Left ventricle myocardium superior (tissue), 1 donor: ENCODE measurements at regions not wholly inside any gene's neighbourhood (a gene's known extent, or its start where the extent isn't known, plus 50 kb on each side); places are given as distances from the start of the nearest gene placed in this dataset.
"Not testable (repeated sequence)": the region's sequence is repeated elsewhere in the genome, so short reads cannot be mapped to it uniquely, and the experiment has no call there.

Experiments used
- ATAC-seq: fragments of 200-7000 bp; cut with Tn5 transposase; one replicate; pipeline ENCODE4 v1.9.1; 2020; ENCODE audit warnings: mild to moderate bottlenecking, moderate library complexity
- DNase-seq: peaks from one replicate; pipeline ENCODE4 v3.0.0-alpha.2; 2020
- intact Hi-C: fragments of 100-400 bp; cut with micrococcal nuclease; formaldehyde crosslinking; loops from one replicate; pipeline ENCODE4 v1.11.0; 2022
- donor health status: DM: no; HTN: yes; CAD: no; lungs with severe emphysema.

GRCh38 chr2:34201099-34201498 is 602.0 kb upstream of the FAM98A start:
- DNase-seq = no peak
- intact Hi-C loops = no loop called here
- no peak for ATAC-seq

DNA sequence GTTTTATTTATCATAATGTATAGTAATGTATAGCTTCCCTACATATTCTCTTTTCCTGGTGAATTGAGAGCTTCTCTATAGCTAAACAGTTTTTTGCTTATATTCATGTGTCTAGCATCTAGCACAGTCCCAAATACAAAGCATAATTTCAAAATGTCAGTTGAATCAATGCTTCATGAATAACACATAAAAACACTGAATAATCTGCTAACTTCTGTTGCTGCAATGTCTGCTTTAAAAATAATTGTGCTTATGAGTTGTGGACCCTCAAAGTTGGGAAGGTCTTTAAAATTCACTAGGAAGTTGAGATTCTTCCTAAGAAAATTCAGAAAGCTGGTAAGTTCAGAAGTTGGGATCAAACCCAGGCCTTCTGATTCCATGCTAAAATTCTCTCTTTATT is 600.9 kb upstream of the FAM98A start:
- DNase-seq (no peak), ATAC-seq (no peak)
- intact Hi-C loops = no loop called here

GRCh38 chr2:34193164-34193563 is 594.1 kb upstream of the FAM98A start:
- ATAC-seq = no peak
- no peak for DNase-seq
- intact Hi-C loops = no loop called here

GRCh38 chr2:34188464-34189303 is 589.6 kb upstream of the FAM98A start:
- ATAC-seq (no peak), DNase-seq (no peak)
- intact Hi-C loops = no loop called here

- ATAC-seq (no peak), DNase-seq (no peak)
- intact Hi-C loops = no loop called here
Measured at GRCh38 chr2:34179511-34179910, 580.4 kb upstream of the FAM98A start.

DNA sequence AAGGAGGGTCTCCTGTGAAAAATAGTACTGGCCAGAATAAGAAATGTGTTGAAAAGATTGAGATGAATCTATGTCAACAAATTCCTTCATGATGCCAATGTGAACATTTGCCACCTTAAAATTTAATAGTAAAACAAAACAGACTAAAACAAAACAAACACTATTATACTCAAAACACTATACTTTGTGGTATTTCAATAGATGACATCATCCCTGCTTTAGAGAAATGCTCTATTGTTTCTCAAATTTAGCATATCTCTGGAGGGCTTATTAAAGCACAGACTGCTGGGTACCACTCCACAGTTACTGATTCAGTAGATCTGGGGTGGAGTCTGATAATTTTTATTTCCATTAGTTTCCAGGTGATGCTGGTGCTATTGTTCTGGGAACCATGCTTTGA is 579.4 kb upstream of the FAM98A start:
- intact Hi-C loops = no loop called here
- ATAC-seq (no peak), DNase-seq (no peak)

GRCh38 chr2:34176693-34177092 is 577.6 kb upstream of the FAM98A start:
- intact Hi-C loops = no loop called here
- ATAC-seq (no peak), DNase-seq (no peak)

DNA sequence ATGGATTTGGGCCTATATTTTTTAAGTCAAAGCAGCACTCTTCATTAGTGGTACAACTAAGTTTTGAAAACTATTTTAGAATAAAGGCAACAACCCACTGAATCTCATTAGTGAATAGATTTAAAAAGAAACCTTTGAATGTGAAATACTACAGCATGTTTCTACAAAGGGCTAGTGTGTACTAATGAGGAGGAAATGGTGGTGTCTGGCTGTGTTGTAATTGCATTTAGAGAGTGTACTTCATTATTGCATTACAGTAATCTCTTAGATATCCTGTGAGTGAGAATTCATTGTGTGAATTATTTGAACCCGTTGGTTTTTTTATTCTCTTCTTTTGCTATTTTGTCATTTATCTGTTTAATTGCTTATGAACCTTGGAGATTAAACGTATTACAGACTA is 575.4 kb upstream of the FAM98A start:
- intact Hi-C loops = no loop called here
- ATAC-seq (no peak), DNase-seq (no peak)

DNA sequence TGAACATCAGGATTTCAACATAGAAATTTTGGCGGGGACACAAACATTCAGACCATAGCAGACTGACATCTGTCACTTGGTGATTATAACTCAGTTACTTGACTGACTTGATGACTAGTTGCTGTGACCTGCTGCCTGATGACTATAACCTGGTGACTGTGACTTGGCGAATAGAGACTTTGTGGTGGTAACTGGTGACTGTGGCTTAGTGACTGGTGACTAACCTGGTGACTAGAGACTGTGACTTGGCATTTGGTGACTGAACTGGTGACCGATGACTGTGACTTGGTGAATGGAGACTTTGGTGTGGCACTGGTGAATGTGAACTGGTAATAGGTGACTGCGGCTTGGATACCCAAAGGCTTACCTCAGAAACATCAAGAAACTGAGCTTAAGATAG is 563.1 kb upstream of the FAM98A start:
- ATAC-seq (no peak), DNase-seq (no peak)
- intact Hi-C loops = no loop called here

GRCh38 chr2:34161549-34161948 is 562.5 kb upstream of the FAM98A start:
- intact Hi-C loops = no loop called here
- no peak for ATAC-seq
- no peak for DNase-seq

- no peak for DNase-seq
- intact Hi-C loops = no loop called here
- no peak for ATAC-seq
Measured at GRCh38 chr2:34159901-34160300, 560.8 kb upstream of the FAM98A start.

DNA sequence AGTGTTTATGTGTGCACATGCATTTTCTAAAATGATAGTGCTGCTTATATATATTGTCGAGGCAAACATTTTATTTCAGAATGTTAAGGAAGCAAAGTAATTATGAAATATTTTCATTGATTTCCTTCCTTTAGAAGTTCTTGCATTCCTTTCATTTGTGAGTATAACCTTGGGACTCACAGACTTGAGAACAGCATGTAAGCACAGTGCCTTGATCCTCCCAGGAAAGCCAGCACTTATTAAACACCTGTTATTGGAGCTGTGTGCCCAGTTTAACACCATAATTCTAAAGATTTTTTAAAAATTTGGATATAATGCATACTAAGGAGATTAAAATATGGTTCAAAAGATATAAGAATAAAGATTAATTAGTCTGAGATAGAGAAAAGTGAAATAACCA is 554.4 kb upstream of the FAM98A start:
- DNase-seq (no peak), ATAC-seq (no peak)
- intact Hi-C loops = no loop called here

DNA sequence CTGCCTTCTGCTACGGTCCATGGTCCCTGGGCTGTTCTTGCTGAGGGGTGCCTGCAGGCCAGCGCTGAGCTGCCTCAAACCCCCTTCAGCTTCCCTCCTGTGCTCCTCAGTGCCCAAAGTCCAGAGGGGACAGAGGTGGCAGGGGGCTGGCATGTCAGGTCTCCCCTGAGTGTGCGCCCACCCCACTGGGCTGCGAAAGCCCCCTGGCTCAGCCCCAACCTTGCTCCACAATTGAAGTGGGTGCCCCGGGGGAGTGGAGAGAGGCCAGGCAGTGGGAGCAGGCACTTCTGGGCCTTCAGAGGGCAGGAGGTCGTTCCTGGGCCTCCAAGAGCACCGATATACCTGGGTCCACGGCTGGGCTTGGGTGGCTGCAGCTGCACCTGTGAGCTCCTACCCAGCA is 548.7 kb upstream of the FAM98A start:
- ATAC-seq = no peak
- no peak for DNase-seq
- intact Hi-C loops = no loop called here

GRCh38 chr2:34143149-34143548 is 544.0 kb upstream of the FAM98A start:
- DNase-seq = no peak
- intact Hi-C loops = no loop called here
- ATAC-seq = no peak

DNA sequence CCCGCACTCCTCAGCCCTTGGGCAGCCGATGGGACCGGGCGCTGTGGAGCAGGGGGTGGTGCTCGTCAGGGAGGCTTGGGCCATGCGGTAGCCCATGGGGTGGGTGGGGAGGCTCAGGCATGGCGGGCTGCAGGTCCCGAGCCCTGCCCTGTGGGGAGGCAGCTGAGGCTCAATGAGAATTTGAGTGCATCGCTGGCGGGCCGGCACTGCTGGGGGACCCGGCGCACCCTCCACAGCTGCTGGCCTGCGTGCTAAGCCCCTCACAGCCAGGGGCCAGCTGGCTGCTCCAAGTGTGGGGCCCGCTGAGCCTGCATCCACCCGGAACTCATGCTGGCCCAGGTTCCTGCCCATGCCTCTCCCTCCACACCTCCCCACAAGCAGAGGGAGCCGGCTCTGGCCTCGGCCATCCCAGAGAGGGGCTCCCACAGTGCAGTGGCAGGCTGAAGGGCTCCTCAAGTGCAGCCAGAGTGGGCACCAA is 543.5 kb upstream of the FAM98A start:
- intact Hi-C loops, DNase-seq: not testable (repeated sequence)

DNA sequence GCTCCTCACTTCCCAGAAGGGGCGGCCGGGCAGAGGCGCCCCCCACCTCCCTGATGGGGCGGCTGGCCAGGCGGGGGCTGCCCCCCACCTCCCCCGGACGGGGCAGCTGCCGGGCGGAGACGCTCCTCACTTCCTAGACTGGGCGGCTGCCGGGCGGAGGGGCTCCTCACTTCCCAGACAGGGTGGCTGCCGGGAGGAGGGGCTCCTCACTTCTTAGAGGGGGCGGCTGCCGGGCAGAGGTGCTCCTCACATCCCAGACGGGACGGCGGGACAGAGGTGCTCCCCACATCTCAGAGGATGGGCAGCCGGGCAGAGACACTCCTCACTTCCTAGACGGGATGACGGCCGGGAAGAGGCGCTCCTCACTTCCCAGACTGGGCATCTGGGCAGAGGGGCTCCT is 534.0 kb upstream of the FAM98A start:
- intact Hi-C loops, ATAC-seq, DNase-seq: not testable (repeated sequence)

More for the DNA sequence above, 543.5 kb upstream of the FAM98A start:
- ATAC-seq = not testable (repeated sequence)

DNA sequence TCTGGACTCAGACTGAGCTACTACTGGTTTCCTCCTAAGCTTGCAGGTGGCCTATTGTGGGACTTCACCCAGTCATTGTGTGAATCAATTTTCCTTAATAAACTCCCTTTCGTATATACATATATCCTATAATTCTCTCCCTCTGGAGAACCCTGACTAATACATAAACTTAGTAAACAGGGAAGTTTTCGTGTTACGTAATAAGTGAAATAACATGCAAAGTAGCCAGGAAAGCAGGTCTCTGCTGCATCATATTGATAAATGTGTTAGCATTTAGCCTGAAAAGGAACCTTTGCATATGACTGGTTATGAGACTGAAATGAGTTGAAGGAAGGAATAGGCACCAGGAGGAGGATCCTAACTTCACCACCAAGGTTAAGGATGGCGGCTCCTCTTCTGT is 527.2 kb upstream of the FAM98A start:
- ATAC-seq = no peak
- intact Hi-C loops = no loop called here
- DNase-seq = no peak

GRCh38 chr2:34123996-34124785 is 525.1 kb upstream of the FAM98A start:
- intact Hi-C loops = no loop called here
- DNase-seq = no peak
- ATAC-seq = no peak

DNA sequence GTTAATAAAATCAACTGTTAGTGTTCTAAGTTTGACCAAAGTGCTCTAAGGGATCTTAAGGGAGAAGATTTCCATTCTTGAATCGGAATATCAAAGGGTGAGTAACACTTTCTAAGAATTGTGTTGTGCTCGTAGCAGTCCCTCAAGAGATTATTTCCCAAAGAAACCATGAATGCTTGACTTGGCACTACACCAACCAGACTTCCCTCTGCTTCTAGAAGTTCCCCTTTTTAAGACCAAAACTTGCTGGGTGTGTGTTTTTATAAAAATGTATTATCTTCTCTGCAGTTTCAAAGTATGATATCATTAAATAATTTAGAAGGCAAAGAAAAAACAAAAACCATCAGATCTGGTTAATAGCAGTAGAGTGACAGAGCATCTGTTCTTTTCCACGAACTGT is 522.0 kb upstream of the FAM98A start:
- ATAC-seq (no peak), DNase-seq (no peak)
- intact Hi-C loops = no loop called here

DNA sequence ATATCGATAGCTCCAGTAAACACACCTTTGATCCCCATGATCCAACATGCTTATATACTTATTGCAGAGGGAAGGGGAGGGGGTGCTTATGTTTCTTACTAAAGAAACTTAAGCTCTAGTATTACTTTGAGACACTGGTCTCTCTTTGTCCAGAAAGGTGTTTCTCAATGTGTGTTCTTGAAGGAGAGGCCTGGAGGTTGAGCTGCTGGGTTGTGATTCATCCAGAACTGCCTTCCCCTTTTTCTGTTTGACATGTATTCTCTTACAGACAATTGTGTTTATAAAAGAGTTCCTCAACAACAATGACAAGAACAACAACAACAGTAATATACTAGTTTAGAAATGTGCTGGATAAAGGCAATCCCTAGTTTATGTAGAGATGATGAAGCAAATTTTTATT is 516.0 kb upstream of the FAM98A start:
- DNase-seq = no peak
- intact Hi-C loops = no loop called here
- no peak for ATAC-seq

DNA sequence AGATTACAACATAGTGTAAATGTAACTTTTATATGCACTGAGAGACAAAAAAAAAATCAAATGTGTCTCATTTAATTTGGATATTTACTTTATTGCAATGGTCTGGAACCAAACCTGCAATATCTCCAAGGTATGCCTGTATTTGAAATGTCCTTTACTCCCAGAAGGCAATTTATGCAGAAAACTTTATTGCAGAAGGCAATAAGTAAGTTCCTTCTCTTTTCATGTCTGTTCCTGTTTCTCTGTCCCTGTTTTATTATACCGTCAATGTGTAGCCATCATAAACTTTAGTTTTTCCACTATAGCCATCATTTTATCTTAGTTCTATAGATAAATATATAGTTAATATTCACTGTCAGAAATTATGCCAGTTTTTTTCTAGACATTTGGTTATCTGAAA is 513.1 kb upstream of the FAM98A start:
- ATAC-seq (no peak), DNase-seq (no peak)
- intact Hi-C loops = no loop called here
